Activated T-cell treated with anti-CD3 and anti-CD28 coated beads, Interleukin-2, amount 50 U/mL, for 24 hours (primary cell): ENCODE measurements at regions not wholly inside any gene's neighbourhood (a gene's known extent, or its start where the extent isn't known, plus 50 kb on each side); places are given as distances from the start of the nearest gene placed in this dataset.

Experiments used
- DNase-seq: peaks from one replicate; pipeline ENCODE4 v3.0.0-alpha.2; 2020
- H3K27ac Mint-ChIP-seq: 2 replicates; pipeline ENCODE4 v1.8.0; 2020; ENCODE audit warnings: mild to moderate bottlenecking, mixed read lengths
- H3K27me3 Mint-ChIP-seq: 2 replicates; pipeline ENCODE4 v1.8.0; 2020; ENCODE audit warnings: mixed read lengths
- H3K36me3 Mint-ChIP-seq: 2 replicates; pipeline ENCODE4 v1.8.0; 2020; ENCODE audit warnings: low read depth, mixed read lengths
- H3K4me1 Mint-ChIP-seq: 2 replicates; pipeline ENCODE4 v1.8.0; 2020; ENCODE audit warnings: low read depth, mixed read lengths
- H3K4me3 Mint-ChIP-seq: 2 replicates; pipeline ENCODE4 v1.8.0; 2020; ENCODE audit warnings: mild to moderate bottlenecking, moderate library complexity, mixed read lengths
- H3K9me3 Mint-ChIP-seq: 2 replicates; pipeline ENCODE4 v1.8.0; 2020; ENCODE audit warnings: mixed read lengths

DNA sequence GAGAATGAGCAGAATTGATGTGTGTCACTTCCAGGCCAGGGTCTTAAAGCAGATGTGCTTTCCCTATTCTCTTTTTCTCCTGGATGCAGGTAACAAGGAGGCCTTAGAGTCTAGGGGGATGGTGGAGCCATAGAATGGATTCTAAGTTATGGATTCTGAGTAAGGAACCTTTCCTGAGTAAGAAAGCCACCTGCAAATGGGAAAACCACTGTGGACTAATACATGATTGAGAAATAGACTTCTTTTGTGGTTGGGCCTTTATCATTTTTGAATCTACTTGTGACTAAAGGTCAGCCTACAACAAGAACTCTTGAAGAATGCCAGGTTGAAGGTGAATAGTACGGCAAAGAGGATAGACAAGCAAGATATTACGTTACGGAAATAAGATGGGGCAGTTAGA lies 116.1 kb downstream of the CDC7 start:
- no peaks in the 10 kb centered on the region for H3K9me3 Mint-ChIP-seq
- no peak overlapping the region for H3K4me3 Mint-ChIP-seq
- H3K27ac Mint-ChIP-seq, result no peak overlapping the region
- H3K4me1 Mint-ChIP-seq, result peaks cover 12% of the 10 kb centered on the region
- no peaks in the 10 kb centered on the region for H3K27me3 Mint-ChIP-seq
- DNase-seq, result no peak
- no peaks in the 10 kb centered on the region for H3K36me3 Mint-ChIP-seq

DNA sequence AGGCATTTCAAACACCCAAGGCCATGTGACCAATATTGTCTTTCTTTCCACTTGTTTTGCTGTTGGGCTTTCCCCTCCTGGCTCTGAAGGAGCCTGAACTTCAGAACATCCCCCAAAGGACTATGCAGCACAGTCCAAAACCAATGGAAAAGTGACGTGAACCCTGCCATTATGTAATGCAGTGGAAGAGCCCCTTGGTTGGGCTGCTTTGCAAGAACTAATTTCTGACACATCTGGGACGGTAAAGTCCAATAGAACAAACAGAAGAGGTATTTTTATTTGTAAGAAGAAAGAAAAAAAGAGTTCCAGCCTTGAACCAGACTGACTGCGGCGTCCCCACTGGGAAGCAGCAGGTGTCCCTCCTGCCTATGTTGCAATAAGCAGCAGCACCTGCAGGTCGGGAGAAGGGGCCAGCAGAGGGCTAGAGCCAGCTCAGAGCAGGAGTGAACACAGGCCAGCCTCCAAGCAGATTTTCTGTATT lies 116.7 kb downstream of the CDC7 start:
- Mint-ChIP-seq H3K9me3 (no peaks in the 10 kb centered on the region), H3K27me3 (no peaks in the 10 kb centered on the region), H3K27ac (no peak overlapping the region), H3K4me3 (no peak overlapping the region), H3K36me3 (no peaks in the 10 kb centered on the region), H3K4me1 (peaks cover 12% of the 10 kb centered on the region)
- no peak for DNase-seq

DNA sequence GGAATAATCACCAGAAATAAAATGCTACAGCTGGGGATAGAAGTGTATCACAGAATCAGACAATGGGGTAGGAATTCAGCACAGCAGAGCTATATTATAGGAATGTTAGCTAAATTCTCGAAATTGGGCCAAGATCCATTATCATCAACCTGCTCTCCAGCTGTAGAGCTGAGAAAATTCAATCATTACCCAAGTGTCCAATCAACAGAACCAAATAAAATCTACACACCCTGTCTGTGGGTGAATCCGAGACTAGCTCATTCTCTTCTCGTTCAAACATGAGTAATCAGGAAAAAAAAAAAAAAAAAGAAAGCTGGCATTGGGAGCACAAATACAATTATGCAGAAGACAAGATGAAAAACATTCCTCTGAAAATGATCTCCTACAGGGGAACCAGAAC lies 119.2 kb downstream of the CDC7 start:
- H3K4me1 Mint-ChIP-seq, result peaks cover 5% of the 10 kb centered on the region
- H3K27ac Mint-ChIP-seq, result no peak overlapping the region
- H3K9me3 Mint-ChIP-seq, result no peaks in the 10 kb centered on the region
- no peak overlapping the region for H3K4me3 Mint-ChIP-seq
- no peaks in the 10 kb centered on the region for H3K36me3 Mint-ChIP-seq
- DNase-seq, result no peak
- no peaks in the 10 kb centered on the region for H3K27me3 Mint-ChIP-seq

DNA sequence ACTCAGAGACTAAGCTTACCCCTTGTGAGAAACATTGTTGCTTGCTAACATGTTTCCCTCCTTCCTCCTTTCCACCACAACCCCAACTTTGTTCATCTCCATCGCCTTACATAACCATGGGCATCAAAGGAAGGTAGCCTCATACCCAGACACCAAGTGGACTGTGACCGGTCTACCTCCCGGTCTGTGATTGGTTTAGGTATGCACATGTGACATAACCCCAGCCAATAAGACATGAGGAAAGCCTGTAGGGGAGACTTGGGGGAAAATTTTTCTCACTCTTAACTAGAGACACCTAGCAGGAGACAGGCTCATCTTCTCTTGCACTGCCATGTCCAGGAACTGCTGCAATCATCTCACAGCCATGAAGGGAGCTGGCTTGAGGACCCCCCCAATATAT lies 120.7 kb downstream of the CDC7 start:
- no peak overlapping the region for H3K27ac Mint-ChIP-seq
- H3K36me3 Mint-ChIP-seq, result no peaks in the 10 kb centered on the region
- H3K4me3 Mint-ChIP-seq, result no peak overlapping the region
- no peaks in the 10 kb centered on the region for H3K27me3 Mint-ChIP-seq
- H3K9me3 Mint-ChIP-seq, result no peaks in the 10 kb centered on the region
- no peak for DNase-seq
- H3K4me1 Mint-ChIP-seq, result peaks cover 5% of the 10 kb centered on the region

DNA sequence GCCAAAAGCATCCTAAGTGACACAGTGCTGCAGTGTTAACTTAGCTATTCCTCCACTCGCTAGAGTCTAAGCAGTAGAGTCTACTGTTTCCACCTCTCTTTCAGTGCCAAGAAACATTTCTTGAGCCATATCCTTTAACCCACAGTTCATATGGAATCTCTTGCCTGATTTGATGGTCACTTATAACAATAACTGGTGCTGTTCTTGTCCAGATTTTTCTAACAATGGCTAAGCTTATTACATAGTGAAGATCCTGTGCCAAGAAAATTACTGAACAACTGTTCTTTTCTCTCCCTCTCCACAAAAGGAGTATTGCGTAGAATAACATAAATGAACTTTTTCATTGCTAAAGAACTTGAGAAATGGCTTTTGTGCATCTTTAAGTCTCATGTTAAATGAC lies 121.3 kb downstream of the CDC7 start:
- no peaks in the 10 kb centered on the region for H3K9me3 Mint-ChIP-seq
- no peaks in the 10 kb centered on the region for H3K27me3 Mint-ChIP-seq
- no peak for DNase-seq
- H3K4me1 Mint-ChIP-seq, result peaks cover 4% of the 10 kb centered on the region
- no peak overlapping the region for H3K4me3 Mint-ChIP-seq
- no peaks in the 10 kb centered on the region for H3K36me3 Mint-ChIP-seq
- no peak overlapping the region for H3K27ac Mint-ChIP-seq

DNA sequence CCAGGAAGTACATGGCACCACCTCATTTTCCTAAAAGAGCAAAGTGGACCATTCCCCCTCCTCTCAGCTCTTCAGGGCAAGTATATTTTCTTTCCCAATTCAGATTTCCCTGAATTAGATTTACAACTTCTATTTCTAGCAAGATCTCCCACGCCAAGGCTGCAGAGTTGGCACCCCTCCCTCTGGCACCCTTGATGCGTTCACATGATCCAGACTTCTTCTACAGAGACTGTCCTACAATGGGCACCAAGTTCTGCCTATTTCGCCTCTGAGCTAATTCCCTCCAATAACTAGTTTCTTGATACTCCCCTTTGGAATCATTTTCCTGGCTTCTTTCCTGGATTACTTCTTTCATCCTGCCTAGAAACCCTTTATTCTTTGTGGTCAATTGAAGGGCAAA lies 122.0 kb downstream of the CDC7 start:
- no peaks in the 10 kb centered on the region for H3K9me3 Mint-ChIP-seq
- no peaks in the 10 kb centered on the region for H3K27me3 Mint-ChIP-seq
- no peak overlapping the region for H3K4me3 Mint-ChIP-seq
- DNase-seq, result no peak
- H3K27ac Mint-ChIP-seq, result no peak overlapping the region
- no peaks in the 10 kb centered on the region for H3K36me3 Mint-ChIP-seq
- H3K4me1 Mint-ChIP-seq, result no peaks in the 10 kb centered on the region

DNA sequence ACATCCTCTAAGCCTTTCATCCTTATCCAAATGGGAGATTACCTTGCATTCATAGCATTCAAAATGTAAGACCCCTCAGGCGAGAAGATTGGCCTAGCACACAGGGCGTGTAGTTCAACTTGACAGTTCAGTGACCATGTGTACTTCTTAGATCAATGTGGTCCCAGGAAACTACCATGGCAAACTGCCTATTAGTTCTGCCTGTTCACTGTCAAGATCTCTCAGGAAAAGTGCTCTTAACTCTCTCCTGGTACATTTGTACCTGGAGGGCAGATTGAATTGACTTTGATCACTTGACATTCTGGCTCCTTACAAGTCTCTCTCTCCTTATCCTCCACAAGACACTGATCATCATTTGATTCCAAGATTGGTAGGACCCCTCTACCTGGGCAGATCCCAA lies 122.4 kb downstream of the CDC7 start:
- Mint-ChIP-seq H3K36me3 (no peaks in the 10 kb centered on the region), H3K4me3 (no peak overlapping the region), H3K27ac (no peak overlapping the region), H3K4me1 (no peaks in the 10 kb centered on the region), H3K27me3 (no peaks in the 10 kb centered on the region), H3K9me3 (no peaks in the 10 kb centered on the region)
- no peak for DNase-seq

DNA sequence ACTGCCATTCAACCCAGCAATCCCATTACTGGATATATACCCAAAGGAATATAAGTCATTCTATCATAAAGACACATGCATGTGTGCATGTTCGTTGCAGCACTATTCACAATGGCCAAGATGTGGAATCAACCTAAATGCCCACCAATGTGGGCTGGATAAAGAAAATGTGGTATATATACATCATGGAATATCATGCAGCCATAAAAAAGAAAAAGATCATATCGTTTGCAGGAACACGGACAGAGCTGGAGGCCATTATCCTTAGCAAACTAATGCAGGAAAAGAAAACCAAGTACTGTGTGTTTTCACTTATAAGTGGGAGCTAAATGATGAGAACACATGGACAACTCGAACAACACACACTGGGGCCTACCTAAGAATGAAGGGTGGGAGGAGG lies 123.7 kb downstream of the CDC7 start:
- Mint-ChIP-seq H3K9me3 (no peaks in the 10 kb centered on the region), H3K4me3 (no peak overlapping the region), H3K27me3 (no peaks in the 10 kb centered on the region), H3K36me3 (no peaks in the 10 kb centered on the region), H3K27ac (no peak overlapping the region), H3K4me1 (no peaks in the 10 kb centered on the region)
- DNase-seq, result no peak
